Endodermal cell (in vitro differentiated cells): ENCODE measurements at regions not wholly inside any gene's neighbourhood (a gene's known extent, or its start where the extent isn't known, plus 50 kb on each side); places are given as distances from the start of the nearest gene placed in this dataset.

Experiments
- DNase-seq: peaks from one replicate; pipeline ENCODE4 v3.0.0-alpha.2; 2017
- H3K27ac ChIP-seq: 2 replicates; pipeline ENCODE4 v1.5.1; 2013; ENCODE audit warnings: mild to moderate bottlenecking, low read depth, low read length, moderate library complexity
- H3K27me3 ChIP-seq: 2 replicates; pipeline ENCODE4 v1.6.1; 2013; ENCODE audit warnings: mild to moderate bottlenecking, low read length, moderate library complexity; ENCODE audit not compliant: insufficient read depth, control insufficient read depth, poor library complexity, severe bottlenecking
- H3K36me3 ChIP-seq: 2 replicates; pipeline ENCODE4 v1.7.0; 2013; ENCODE audit warnings: mild to moderate bottlenecking, low read length, moderate library complexity; ENCODE audit not compliant: control insufficient read depth, insufficient read depth
- H3K4me1 ChIP-seq: one replicate; pipeline ENCODE4 v1.7.0; 2013; ENCODE audit warnings: low read length; ENCODE audit not compliant: control insufficient read depth, insufficient read depth
- H3K4me3 ChIP-seq: 2 replicates; pipeline ENCODE4 v1.5.1; 2013; ENCODE audit warnings: mild to moderate bottlenecking, low read length, moderate library complexity
- H3K9ac ChIP-seq: 2 replicates; pipeline ENCODE4 v1.6.1; 2013; ENCODE audit warnings: mild to moderate bottlenecking, low read length, moderate library complexity; ENCODE audit not compliant: poor library complexity, severe bottlenecking; ENCODE audit errors: extremely low read depth
- H3K9me3 ChIP-seq: 2 replicates; pipeline ENCODE4 v1.6.1; 2013; ENCODE audit warnings: mild to moderate bottlenecking, low read length, moderate library complexity; ENCODE audit not compliant: control insufficient read depth
- H3K27ac Mint-ChIP-seq: 2 replicates; pipeline ENCODE4 v1.8.0; 2020; ENCODE audit warnings: mixed read lengths
- H3K27me3 Mint-ChIP-seq: 2 replicates; pipeline ENCODE4 v1.8.0; 2021; ENCODE audit warnings: mild to moderate bottlenecking, mixed read lengths; ENCODE audit not compliant: insufficient read depth
- H3K36me3 Mint-ChIP-seq: 2 replicates; pipeline ENCODE4 v1.8.0; 2020; ENCODE audit warnings: low read depth, mixed read lengths
- H3K4me1 Mint-ChIP-seq: 2 replicates; pipeline ENCODE4 v1.8.0; 2020; ENCODE audit warnings: mixed read lengths
- H3K4me3 Mint-ChIP-seq: 2 replicates; pipeline ENCODE4 v1.8.0; 2020; ENCODE audit warnings: mild to moderate bottlenecking, moderate library complexity, mixed read lengths
- H3K9me3 Mint-ChIP-seq: 2 replicates; pipeline ENCODE4 v1.8.0; 2020; ENCODE audit warnings: mild to moderate bottlenecking, mixed read lengths
- WGBS, 2 experiments: methylation state at CpG; one replicate each; pipeline versions ENCODE4 v1.1.5 to v1.1.7; 2013; ENCODE audit warnings: missing lambda C conversion rate in 2 of 2, mixed read lengths in 1 of 2; ENCODE audit not compliant: insufficient coverage in 1 of 2, insufficient read length in 1 of 2; 5-methylcytosine and 5-hydroxymethylcytosine counted together
- TF ChIP-seq, protein P1 (sequence below): fragments of 200-600 bp; sonication (generic); conservative IDR thresholded peaks from 2 replicates; pipeline ENCODE4 v1.5.0; 2021; ENCODE audit warnings: antibody characterized with exemption, mild to moderate bottlenecking

DNA sequence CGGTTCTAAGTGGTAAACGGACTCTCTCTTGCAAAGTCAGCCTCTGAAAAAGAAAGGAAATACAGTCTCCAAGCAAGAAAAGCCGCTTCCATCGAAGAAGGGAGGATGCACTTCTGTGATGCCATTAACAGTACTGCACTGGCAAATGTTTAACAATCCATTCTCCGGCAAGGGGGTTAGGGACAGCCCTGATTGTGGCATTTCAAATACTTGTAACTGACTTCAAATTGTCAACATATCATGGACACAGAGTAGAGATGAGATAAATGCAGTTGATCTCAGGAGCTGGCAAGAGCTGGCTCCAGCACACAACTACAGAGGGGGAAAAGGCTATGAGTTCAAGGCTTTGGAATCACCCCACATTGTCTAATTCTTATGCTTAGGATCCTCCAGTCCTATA is 146.8 kb downstream of the SLC7A11 start:
- Histone ChIP-seq H3K36me3 (no peaks in the 10 kb centered on the region), H3K4me3 (no peak overlapping the region), H3K9ac (no peak overlapping the region), H3K27ac (no peak overlapping the region), H3K4me1 (peaks cover 3% of the 10 kb centered on the region), H3K9me3 (no peaks in the 10 kb centered on the region), H3K27me3 (no peaks in the 10 kb centered on the region)
- DNase-seq: no peak
- H3K4me1 Mint-ChIP-seq: peaks cover 8% of the 10 kb centered on the region
- H3K36me3 Mint-ChIP-seq: no peaks in the 10 kb centered on the region
- H3K27ac Mint-ChIP-seq: no peak overlapping the region
- WGBS, 2 experiments: 92% methylated on average over 4 to 5 of the region's 5 CpGs
- H3K9me3 Mint-ChIP-seq: no peaks in the 10 kb centered on the region
- no peaks in the 10 kb centered on the region for H3K27me3 Mint-ChIP-seq
- no peak overlapping the region for H3K4me3 Mint-ChIP-seq
- TF ChIP-seq, protein P1, sequence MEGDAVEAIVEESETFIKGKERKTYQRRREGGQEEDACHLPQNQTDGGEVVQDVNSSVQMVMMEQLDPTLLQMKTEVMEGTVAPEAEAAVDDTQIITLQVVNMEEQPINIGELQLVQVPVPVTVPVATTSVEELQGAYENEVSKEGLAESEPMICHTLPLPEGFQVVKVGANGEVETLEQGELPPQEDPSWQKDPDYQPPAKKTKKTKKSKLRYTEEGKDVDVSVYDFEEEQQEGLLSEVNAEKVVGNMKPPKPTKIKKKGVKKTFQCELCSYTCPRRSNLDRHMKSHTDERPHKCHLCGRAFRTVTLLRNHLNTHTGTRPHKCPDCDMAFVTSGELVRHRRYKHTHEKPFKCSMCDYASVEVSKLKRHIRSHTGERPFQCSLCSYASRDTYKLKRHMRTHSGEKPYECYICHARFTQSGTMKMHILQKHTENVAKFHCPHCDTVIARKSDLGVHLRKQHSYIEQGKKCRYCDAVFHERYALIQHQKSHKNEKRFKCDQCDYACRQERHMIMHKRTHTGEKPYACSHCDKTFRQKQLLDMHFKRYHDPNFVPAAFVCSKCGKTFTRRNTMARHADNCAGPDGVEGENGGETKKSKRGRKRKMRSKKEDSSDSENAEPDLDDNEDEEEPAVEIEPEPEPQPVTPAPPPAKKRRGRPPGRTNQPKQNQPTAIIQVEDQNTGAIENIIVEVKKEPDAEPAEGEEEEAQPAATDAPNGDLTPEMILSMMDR: no peak

DNA sequence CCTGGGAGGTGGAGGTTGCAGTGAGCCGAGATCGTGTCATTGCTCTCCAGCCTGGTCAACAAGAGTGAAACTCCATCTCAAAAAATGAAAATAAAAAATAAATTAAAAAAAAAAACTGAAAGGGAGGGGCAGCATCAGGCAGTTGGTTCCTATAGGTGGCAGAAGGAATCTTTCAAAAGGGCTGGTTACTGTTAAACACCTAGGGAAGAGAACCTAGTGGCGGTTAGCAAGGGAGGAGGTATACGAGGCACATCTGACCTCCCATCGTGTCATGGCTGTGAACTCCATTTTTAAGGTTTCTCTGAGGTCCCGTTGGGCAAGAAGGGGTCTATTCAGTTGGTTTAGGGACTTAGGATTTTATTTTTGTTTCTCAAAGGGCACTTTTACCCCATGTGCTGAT is 150.1 kb downstream of the SLC7A11 start:
- H3K4me1 ChIP-seq: peaks cover 3% of the 10 kb centered on the region
- H3K36me3 Mint-ChIP-seq: no peaks in the 10 kb centered on the region

DNA sequence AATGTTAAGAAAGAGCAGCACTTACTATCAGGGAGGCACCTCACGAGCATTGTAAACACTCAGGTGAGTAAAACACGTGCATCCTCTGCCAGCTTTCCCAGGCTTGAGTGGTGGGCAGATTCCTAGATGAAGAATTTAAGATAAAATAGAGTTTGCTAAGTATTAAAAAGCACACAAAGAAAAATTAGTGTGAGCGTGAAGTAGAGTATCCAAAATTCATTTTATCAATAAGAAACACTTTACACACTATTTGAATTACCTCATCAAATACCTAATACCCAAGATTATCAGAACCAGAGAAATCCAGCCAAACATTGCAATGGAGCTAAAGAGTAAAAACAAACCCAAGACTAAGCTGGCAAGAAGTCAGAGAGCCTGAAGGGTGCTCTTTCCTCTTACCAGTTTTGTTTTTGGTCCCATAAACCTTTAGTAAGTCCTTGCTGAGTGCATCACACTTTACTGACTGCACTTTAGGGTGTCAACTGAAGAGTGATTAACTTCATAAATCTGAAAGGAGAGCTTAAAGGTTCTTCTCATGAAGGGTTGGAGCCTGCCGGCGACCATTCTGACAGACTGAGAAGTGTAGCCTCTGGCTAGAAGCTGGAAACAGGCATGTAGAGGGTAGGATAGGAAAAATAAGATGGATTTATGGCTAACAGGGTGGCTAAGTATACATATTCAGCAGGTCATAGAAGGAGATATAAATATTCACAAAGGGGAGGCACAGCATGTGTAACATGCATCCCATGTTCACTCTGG is 151.1 kb downstream of the SLC7A11 start:
- TF ChIP-seq, protein P1: no peak
- no peak overlapping the region for H3K4me3 ChIP-seq
- H3K27ac Mint-ChIP-seq: no peak overlapping the region
- H3K27ac ChIP-seq: no peak overlapping the region
- H3K4me1 Mint-ChIP-seq: peaks cover 8% of the 10 kb centered on the region
- DNase-seq: no peak
- H3K27me3 ChIP-seq: no peaks in the 10 kb centered on the region
- H3K36me3 Mint-ChIP-seq: no peaks in the 10 kb centered on the region
- H3K9me3 Mint-ChIP-seq: peaks cover 3% of the 10 kb centered on the region
- H3K36me3 ChIP-seq: no peaks in the 10 kb centered on the region
- H3K9ac ChIP-seq: no peak overlapping the region
- no peaks in the 10 kb centered on the region for H3K27me3 Mint-ChIP-seq
- no peaks in the 10 kb centered on the region for H3K9me3 ChIP-seq
- H3K4me1 ChIP-seq: peaks cover 3% of the 10 kb centered on the region
- no peak overlapping the region for H3K4me3 Mint-ChIP-seq
- WGBS, 2 experiments: 69 to 71% methylated on average over 4 to 5 of the region's 5 CpGs

More for the DNA sequence above, 150.1 kb downstream of the SLC7A11 start:
- H3K36me3 ChIP-seq: no peaks in the 10 kb centered on the region
- 95 to 100% methylated on average over 3 to 6 of the region's 6 CpGs for WGBS, 2 experiments
- no peak overlapping the region for H3K27ac Mint-ChIP-seq
- peaks cover 8% of the 10 kb centered on the region for H3K4me1 Mint-ChIP-seq
- DNase-seq: no peak
- TF ChIP-seq, protein P1: peak; percentile 33
- H3K4me3 ChIP-seq: no peak overlapping the region
- H3K27ac ChIP-seq: no peak overlapping the region
- no peaks in the 10 kb centered on the region for H3K27me3 ChIP-seq
- H3K27me3 Mint-ChIP-seq: no peaks in the 10 kb centered on the region
- H3K9ac ChIP-seq: no peak overlapping the region
- H3K4me3 Mint-ChIP-seq: no peak overlapping the region
- H3K9me3 Mint-ChIP-seq: peaks cover 3% of the 10 kb centered on the region
- H3K9me3 ChIP-seq: no peaks in the 10 kb centered on the region
